Adrenal gland (tissue), 9 donors: ENCODE measurements at regions not wholly inside any gene's neighbourhood (a gene's known extent, or its start where the extent isn't known, plus 50 kb on each side); places are given as distances from the start of the nearest gene placed in this dataset.

Experiments used
- DNase-seq, 7 donors: peaks; one replicate each; pipeline ENCODE4 v3.0.0-alpha.2; 2019 to 2020
- H3K27ac ChIP-seq, 5 donors: fragments of 200-600 bp; sonication (generic) in 4 of 5; 1 replicate in 3 of 5; 2 replicates in 2 of 5; pipeline versions ENCODE4 v1.5.1 to v1.8.0; 2016 to 2020; ENCODE audit warnings: mild to moderate bottlenecking in 1 of 5
- H3K27me3 ChIP-seq: fragments of 200-600 bp; 2 replicates; pipeline ENCODE4 v1.8.0; 2021
- H3K36me3 ChIP-seq, 2 donors: fragments of 200-600 bp; replicated peaks in 1 of 2; 1 replicate in 1 of 2; 2 replicates in 1 of 2; pipeline versions ENCODE4 v1.5.1 to v1.8.0; 2018 to 2022
- H3K4me1 ChIP-seq, 2 donors: fragments of 200-600 bp; replicated peaks in 1 of 2; 1 replicate in 1 of 2; 2 replicates in 1 of 2; pipeline versions ENCODE4 v1.5.1 to v1.8.0; 2018 to 2021
- H3K4me3 ChIP-seq, 4 donors: fragments of 200-600 bp; sonication (generic) in 3 of 4; one replicate each; pipeline ENCODE4 v1.5.1; 2016 to 2018
- H3K9me3 ChIP-seq, 3 donors: fragments of 200-600 bp; sonication (generic) in 1 of 3; replicated peaks in 1 of 3; 1 replicate in 2 of 3; 2 replicates in 1 of 3; pipeline versions ENCODE4 v1.5.1 to v1.8.0; 2016 to 2021
- POLR2A ChIP-seq, 2 donors: fragments of 450-650 bp; IDR thresholded peaks; one replicate each; pipeline ENCODE4 v1.6.1; 2017; ENCODE audit warnings: antibody characterized with exemption in 2 of 2, mild to moderate bottlenecking in 2 of 2, moderate library complexity in 1 of 2
- WGBS, 4 donors: extraction: QIAGEN DNeasy Blood & Tissue Kit in 2 of 4; methylation state at CpG; one replicate each; pipeline versions ENCODE4 v1.1.5 to v1.1.7; 2013 to 2017; 5-methylcytosine and 5-hydroxymethylcytosine counted together
- intact Hi-C, 2 donors: fragments of 100-400 bp; cut with DNase I; formaldehyde crosslinking; loops; one replicate each; pipeline versions ENCODE4 v1.14.1 to v1.15.0; 2022 to 2023
- TF ChIP-seq, protein P1 (sequence below), 6 experiments: fragments of 450-650 bp in 4 of 6; fragments of 200-600 bp in 2 of 6; sonication (generic) in 1 of 6; IDR thresholded peaks; 1 replicate in 5 of 6; 2 replicates in 1 of 6; pipeline versions ENCODE4 v1.5.1 to v1.8.0; 2016 to 2021; ENCODE audit warnings: antibody characterized with exemption in 6 of 6, mild to moderate bottlenecking in 2 of 6, moderate library complexity in 1 of 6
- donor health status: healthy with polysubstance abuse.
- donor health status: Bipolar disorder and iron deficiency.
- donor health status: DM: yes; HTN: yes; CAD: no.
- donor health status: DM: no; HTN: no; CAD: no.
- donor health status: DM: no; HTN: no; CAD: no.

DNA sequence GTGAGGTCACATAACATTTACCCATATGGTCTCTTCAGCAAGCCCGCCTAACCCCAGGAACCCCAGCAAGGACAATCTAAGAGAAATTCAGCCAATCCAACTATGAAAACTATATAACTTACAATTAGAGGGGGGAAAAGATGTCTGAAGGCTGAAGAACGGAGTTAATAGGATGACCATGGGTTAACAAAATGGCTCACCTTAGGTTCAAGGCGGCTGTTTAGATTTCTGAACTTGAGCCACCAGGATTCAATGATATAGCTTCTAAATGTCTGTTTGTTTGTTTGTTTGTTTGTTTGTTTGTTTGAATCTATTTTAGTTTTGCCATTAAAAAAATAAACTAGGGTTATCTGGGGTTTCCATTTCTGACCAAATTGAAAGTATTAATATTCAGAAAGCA is 109.8 kb upstream of the ZC3H12C start:
- intact Hi-C loops: no loop called here
- Histone ChIP-seq H3K36me3 (no peaks in the 10 kb centered on the region), H3K4me1 (no peaks in the 10 kb centered on the region), H3K4me3 (no peak overlapping the region), H3K9me3 (no peaks in the 10 kb centered on the region), H3K27me3 (no peaks in the 10 kb centered on the region), H3K27ac (no peak overlapping the region)
- DNase-seq: no peak
- WGBS, 4 donors: 95 to 98% (median 97%) methylated on average over 3 of the region's 3 CpGs
- TF ChIP-seq, protein P1, sequence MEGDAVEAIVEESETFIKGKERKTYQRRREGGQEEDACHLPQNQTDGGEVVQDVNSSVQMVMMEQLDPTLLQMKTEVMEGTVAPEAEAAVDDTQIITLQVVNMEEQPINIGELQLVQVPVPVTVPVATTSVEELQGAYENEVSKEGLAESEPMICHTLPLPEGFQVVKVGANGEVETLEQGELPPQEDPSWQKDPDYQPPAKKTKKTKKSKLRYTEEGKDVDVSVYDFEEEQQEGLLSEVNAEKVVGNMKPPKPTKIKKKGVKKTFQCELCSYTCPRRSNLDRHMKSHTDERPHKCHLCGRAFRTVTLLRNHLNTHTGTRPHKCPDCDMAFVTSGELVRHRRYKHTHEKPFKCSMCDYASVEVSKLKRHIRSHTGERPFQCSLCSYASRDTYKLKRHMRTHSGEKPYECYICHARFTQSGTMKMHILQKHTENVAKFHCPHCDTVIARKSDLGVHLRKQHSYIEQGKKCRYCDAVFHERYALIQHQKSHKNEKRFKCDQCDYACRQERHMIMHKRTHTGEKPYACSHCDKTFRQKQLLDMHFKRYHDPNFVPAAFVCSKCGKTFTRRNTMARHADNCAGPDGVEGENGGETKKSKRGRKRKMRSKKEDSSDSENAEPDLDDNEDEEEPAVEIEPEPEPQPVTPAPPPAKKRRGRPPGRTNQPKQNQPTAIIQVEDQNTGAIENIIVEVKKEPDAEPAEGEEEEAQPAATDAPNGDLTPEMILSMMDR (IDR thresholded peaks at IDR 0.05): no peak
- TF ChIP-seq POLR2A (IDR thresholded peaks at IDR 0.05): no peak

DNA sequence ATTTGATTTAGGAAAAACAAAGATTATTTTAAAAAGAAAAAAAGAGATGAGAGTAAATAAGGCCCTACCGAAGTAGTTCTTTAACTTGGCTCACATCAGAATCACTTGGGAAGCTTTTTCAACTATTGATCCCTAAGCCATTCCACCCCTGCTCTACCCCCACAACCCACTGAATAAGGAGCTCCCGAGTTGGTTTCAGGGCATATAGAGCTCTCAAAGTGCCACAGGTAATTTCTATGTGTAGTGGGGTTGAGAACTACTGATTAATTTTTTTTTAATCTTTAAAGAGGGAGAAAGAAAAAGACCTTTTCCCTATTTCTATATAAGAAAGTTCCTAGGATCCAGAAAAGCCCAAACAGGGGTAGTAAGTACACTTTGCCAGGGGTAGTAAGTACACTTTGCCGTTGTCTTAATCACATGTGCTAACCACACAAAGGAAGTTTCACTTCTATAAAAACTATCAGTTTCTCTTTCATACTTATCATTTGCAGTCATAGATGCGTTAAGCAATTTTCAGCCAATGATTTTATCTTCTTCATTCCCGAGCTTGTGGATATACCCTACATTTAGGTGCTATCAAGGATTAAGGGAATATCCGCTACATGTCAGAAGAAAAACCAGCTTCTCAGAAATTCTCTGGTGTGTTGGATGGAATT is 108.4 kb upstream of the ZC3H12C start:
- TF ChIP-seq, protein P1 (IDR thresholded peaks at IDR 0.05): no peak
- no peak for TF ChIP-seq POLR2A (IDR thresholded peaks at IDR 0.05)
- 65 to 75% (median 69%) methylated on average over 6 of the region's 6 CpGs for WGBS, 4 donors
- no peak for DNase-seq

DNA sequence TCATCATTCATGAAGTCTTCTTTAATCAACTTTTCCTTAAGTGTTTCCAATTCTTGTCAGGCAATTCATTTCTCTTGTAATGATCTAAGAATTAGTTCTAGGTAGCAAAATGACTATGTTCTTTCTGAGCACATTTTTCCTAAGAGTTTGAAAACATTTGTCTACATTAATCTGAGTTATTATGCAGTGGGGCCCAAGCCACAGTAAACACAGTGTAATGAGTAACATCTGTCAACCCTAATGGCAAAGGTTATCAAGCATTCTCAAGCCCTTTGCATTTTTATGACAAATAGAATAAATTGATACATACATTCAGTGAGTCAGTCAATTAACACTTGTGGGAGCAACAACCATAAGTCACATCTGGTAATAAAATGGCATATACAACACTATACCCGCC is 106.7 kb upstream of the ZC3H12C start:
- Histone ChIP-seq H3K27ac (no peak overlapping the region), H3K27me3 (no peaks in the 10 kb centered on the region), H3K4me1 (no peaks in the 10 kb centered on the region), H3K9me3 (no peaks in the 10 kb centered on the region), H3K36me3 (no peaks in the 10 kb centered on the region), H3K4me3 (no peak overlapping the region)
- TF ChIP-seq POLR2A (IDR thresholded peaks at IDR 0.05): no peak
- TF ChIP-seq, protein P1 (IDR thresholded peaks at IDR 0.05): no peak
- intact Hi-C loops: no loop called here
- 70 to 100% (median 92%) methylated on average over 1 of the region's 1 CpG for WGBS, 4 donors
- no peak for DNase-seq

More for the DNA sequence above, 108.4 kb upstream of the ZC3H12C start:
- H3K4me3 ChIP-seq: no peak overlapping the region
- no peaks in the 10 kb centered on the region for H3K36me3 ChIP-seq
- H3K27me3 ChIP-seq: no peaks in the 10 kb centered on the region
- no peaks in the 10 kb centered on the region for H3K4me1 ChIP-seq
- intact Hi-C loops: no loop called here
- H3K27ac ChIP-seq: no peak overlapping the region
- H3K9me3 ChIP-seq: no peaks in the 10 kb centered on the region

DNA sequence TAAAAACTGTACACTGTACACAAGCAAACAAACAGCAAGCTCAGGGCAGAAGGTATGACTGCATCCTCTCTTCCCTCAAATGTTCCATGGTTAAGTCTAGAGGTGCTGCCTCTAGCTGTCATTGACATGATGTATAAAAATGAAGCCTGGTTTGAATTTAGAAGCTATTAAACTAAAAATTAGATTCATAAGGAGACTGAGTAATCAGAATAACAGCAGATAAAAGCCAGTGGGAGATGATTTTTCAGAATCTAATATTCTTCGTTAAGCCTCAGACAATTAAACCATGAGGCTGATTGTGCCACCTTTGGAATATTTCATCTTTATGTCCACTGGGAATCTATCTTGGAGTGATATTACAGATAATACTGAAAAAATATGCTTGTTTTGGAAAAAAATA is 101.4 kb upstream of the ZC3H12C start:
- Histone ChIP-seq H3K27me3 (no peaks in the 10 kb centered on the region), H3K9me3 (no peaks in the 10 kb centered on the region), H3K4me3 (no peak overlapping the region), H3K36me3 (no peaks in the 10 kb centered on the region), H3K4me1 (no peaks in the 10 kb centered on the region), H3K27ac (no peak overlapping the region)
- intact Hi-C loops: no loop called here
- TF ChIP-seq, protein P1 (IDR thresholded peaks at IDR 0.05): no peak
- TF ChIP-seq POLR2A (IDR thresholded peaks at IDR 0.05): no peak
- no peak for DNase-seq
- 86 to 93% (median 90%) methylated on average over 1 of the region's 1 CpG for WGBS, 4 donors
